Adrenal gland (tissue), 5 donors: ENCODE measurements at regions not wholly inside any gene's neighbourhood (a gene's known extent, or its start where the extent isn't known, plus 50 kb on each side); places are given as distances from the start of the nearest gene placed in this dataset.

ENCODE experiments used
- CTCF ChIP-seq, 6 experiments: fragments of 450-650 bp in 4 of 6; fragments of 200-600 bp in 2 of 6; sonication (generic) in 1 of 6; IDR thresholded peaks; 1 replicate in 5 of 6; 2 replicates in 1 of 6; pipeline versions ENCODE4 v1.5.1 to v1.8.0; 2016 to 2021; ENCODE audit warnings: antibody characterized with exemption in 6 of 6, mild to moderate bottlenecking in 2 of 6, moderate library complexity in 1 of 6
- POLR2A ChIP-seq, 2 donors: fragments of 450-650 bp; IDR thresholded peaks; one replicate each; pipeline ENCODE4 v1.6.1; 2017; ENCODE audit warnings: antibody characterized with exemption in 2 of 2, mild to moderate bottlenecking in 2 of 2, moderate library complexity in 1 of 2
- donor health status: DM: no; HTN: no; CAD: no.

- no peak for TF ChIP-seq CTCF (IDR thresholded peaks at IDR 0.05)
- TF ChIP-seq POLR2A (IDR thresholded peaks at IDR 0.05), result no peak
Measured at GRCh38 chr2:23027396-23027795, 357.6 kb upstream of the KLHL29 start.
